SU-DHL-6 (cell line): ENCODE measurements at regions not wholly inside any gene's neighbourhood (a gene's known extent, or its start where the extent isn't known, plus 50 kb on each side); places are given as distances from the start of the nearest gene placed in this dataset.
"Not testable (repeated sequence)": the region's sequence is repeated elsewhere in the genome, so short reads cannot be mapped to it uniquely, and the experiment has no call there.

Experiments
- H2AFZ ChIP-seq: fragments of 200-600 bp; sonication (generic); 2 replicates; pipeline ENCODE4 v1.6.1; 2014; ENCODE audit warnings: low read depth, mild to moderate bottlenecking, moderate library complexity, mixed read lengths, antibody characterized with exemption, low read length; ENCODE audit not compliant: severe bottlenecking
- H3F3A ChIP-seq: fragments of 200-600 bp; shearing (Covaris generic); 2 replicates; pipeline ENCODE4 v1.6.0; 2016; ENCODE audit warnings: antibody characterized with exemption, mild to moderate bottlenecking; ENCODE audit not compliant: insufficient read depth
- H3K27ac ChIP-seq: fragments of 200-600 bp; sonication (generic); 2 replicates; pipeline ENCODE4 v1.5.1; 2016; ENCODE audit warnings: low read depth, mild to moderate bottlenecking, low read length, moderate library complexity, mixed read lengths
- H3K27me3 ChIP-seq: fragments of 200-600 bp; sonication (generic), shearing (Covaris generic); 2 replicates; pipeline ENCODE4 v1.6.0; 2014; ENCODE audit warnings: mild to moderate bottlenecking, low read length
- H3K36me3 ChIP-seq: fragments of 200-600 bp; sonication (generic); 2 replicates; pipeline ENCODE4 v1.6.1; 2014; ENCODE audit warnings: mild to moderate bottlenecking, low read length, mixed read lengths
- H3K4me2 ChIP-seq: fragments of 300-600, 200-600 bp; shearing (Covaris generic), sonication (generic); 2 replicates; pipeline ENCODE4 v1.6.0; 2014; ENCODE audit warnings: low read length, low read depth, mild to moderate bottlenecking; ENCODE audit not compliant: poor library complexity, severe bottlenecking
- H3K4me3 ChIP-seq: fragments of 200-600 bp; sonication (generic); 2 replicates; pipeline ENCODE4 v1.5.1; 2014; ENCODE audit warnings: antibody characterized with exemption, low read length, mild to moderate bottlenecking, mixed read lengths; ENCODE audit not compliant: insufficient read depth, poor library complexity, severe bottlenecking
- H3K79me2 ChIP-seq: fragments of 200-600 bp; sonication (generic); 2 replicates; pipeline ENCODE4 v1.6.1; 2014; ENCODE audit warnings: mild to moderate bottlenecking, low read length, moderate library complexity; ENCODE audit not compliant: insufficient read depth
- H3K9ac ChIP-seq: fragments of 200-600 bp; sonication (generic); 2 replicates; pipeline ENCODE4 v1.7.0; 2014; ENCODE audit warnings: mild to moderate bottlenecking, low read length
- H3K9me2 ChIP-seq: fragments of 200-600 bp; sonication (generic); replicated peaks from 2 replicates; pipeline ENCODE4 v1.6.1; 2014; ENCODE audit warnings: low read length; ENCODE audit not compliant: insufficient read depth
- H3K9me3 ChIP-seq: fragments of 200-600 bp; sonication (generic); 2 replicates; pipeline ENCODE4 v1.6.1; 2014; ENCODE audit warnings: low read length, mixed read lengths; ENCODE audit not compliant: insufficient read depth
- H4K20me1 ChIP-seq: fragments of 200-600 bp; sonication (generic); 2 replicates; pipeline ENCODE4 v1.6.1; 2014; ENCODE audit warnings: low read depth, mild to moderate bottlenecking, antibody characterized with exemption, low read length, moderate library complexity, mixed read lengths

- not testable (repeated sequence) for H3K9ac ChIP-seq, H3K27ac ChIP-seq, H3K4me3 ChIP-seq, H3K9me3 ChIP-seq, H3F3A ChIP-seq, H4K20me1 ChIP-seq, H3K36me3 ChIP-seq, H3K79me2 ChIP-seq, H3K9me2 ChIP-seq, H3K27me3 ChIP-seq, H3K4me2 ChIP-seq, H2AFZ ChIP-seq
Measured at GRCh38 chr2:89177004-89177403, 485.5 kb downstream of the RPIA start.

- not testable (repeated sequence) for H4K20me1 ChIP-seq, H3K9me2 ChIP-seq, H3K4me2 ChIP-seq, H3K4me3 ChIP-seq, H3K27me3 ChIP-seq, H3K27ac ChIP-seq, H2AFZ ChIP-seq, H3K36me3 ChIP-seq, H3F3A ChIP-seq, H3K9me3 ChIP-seq, H3K9ac ChIP-seq, H3K79me2 ChIP-seq
Measured at GRCh38 chr2:89182221-89182620, 490.7 kb downstream of the RPIA start.

- not testable (repeated sequence) for H3K27ac ChIP-seq, H3K9ac ChIP-seq, H3K27me3 ChIP-seq, H3K9me2 ChIP-seq, H3K36me3 ChIP-seq, H2AFZ ChIP-seq, H4K20me1 ChIP-seq, H3F3A ChIP-seq, H3K4me3 ChIP-seq, H3K79me2 ChIP-seq, H3K4me2 ChIP-seq, H3K9me3 ChIP-seq
Measured at GRCh38 chr2:89184746-89185145, 493.3 kb downstream of the RPIA start.

GRCh38 chr2:89195636-89196251 lies 504.3 kb downstream of the RPIA start:
- H3K9ac ChIP-seq, H3K27me3 ChIP-seq, H3K4me3 ChIP-seq, H3F3A ChIP-seq, H4K20me1 ChIP-seq, H3K4me2 ChIP-seq, H3K79me2 ChIP-seq, H3K9me2 ChIP-seq, H3K36me3 ChIP-seq, H3K27ac ChIP-seq, H3K9me3 ChIP-seq, H2AFZ ChIP-seq: not testable (repeated sequence)

- H3K27me3 ChIP-seq, H3K4me2 ChIP-seq, H3K36me3 ChIP-seq, H3K27ac ChIP-seq, H3K9ac ChIP-seq, H4K20me1 ChIP-seq, H3K9me2 ChIP-seq, H3K4me3 ChIP-seq, H3K9me3 ChIP-seq, H3F3A ChIP-seq, H2AFZ ChIP-seq, H3K79me2 ChIP-seq: not testable (repeated sequence)
Measured at GRCh38 chr2:89196719-89197118, 505.2 kb downstream of the RPIA start.

GRCh38 chr2:89198026-89198425 lies 506.6 kb downstream of the RPIA start:
- H3K9ac ChIP-seq, H3F3A ChIP-seq, H3K27me3 ChIP-seq, H3K4me3 ChIP-seq, H2AFZ ChIP-seq, H3K4me2 ChIP-seq, H3K9me2 ChIP-seq, H3K36me3 ChIP-seq, H3K9me3 ChIP-seq, H4K20me1 ChIP-seq, H3K79me2 ChIP-seq, H3K27ac ChIP-seq: not testable (repeated sequence)

GRCh38 chr2:89199453-89200246 lies 508.2 kb downstream of the RPIA start:
- H3K79me2 ChIP-seq, H3K27ac ChIP-seq, H2AFZ ChIP-seq, H3K9me3 ChIP-seq, H3K9ac ChIP-seq, H3F3A ChIP-seq, H3K9me2 ChIP-seq, H4K20me1 ChIP-seq, H3K27me3 ChIP-seq, H3K4me2 ChIP-seq, H3K36me3 ChIP-seq, H3K4me3 ChIP-seq: not testable (repeated sequence)

- not testable (repeated sequence) for H3K4me3 ChIP-seq, H3K9ac ChIP-seq, H2AFZ ChIP-seq, H3K36me3 ChIP-seq, H3K4me2 ChIP-seq, H3K79me2 ChIP-seq, H3K9me2 ChIP-seq, H3K27me3 ChIP-seq, H3F3A ChIP-seq, H3K27ac ChIP-seq, H3K9me3 ChIP-seq, H4K20me1 ChIP-seq
Measured at GRCh38 chr2:89200247-89200527, 508.7 kb downstream of the RPIA start.
